ENCODE measurements at regions not wholly inside any gene's neighbourhood (a gene's known extent, or its start where the extent isn't known, plus 50 kb on each side); places are given as distances from the start of the nearest gene placed in this dataset.
"Not testable (repeated sequence)": the region's sequence is repeated elsewhere in the genome, so short reads cannot be mapped to it uniquely, and the experiment has no call there.

- no peaks in the 10 kb centered on the region for H3K27me3 Mint-ChIP-seq
- H3K27ac Mint-ChIP-seq: peak overlapping the region; percentile 7
- no peaks in the 10 kb centered on the region for H3K9me3 Mint-ChIP-seq
- H3K4me3 Mint-ChIP-seq: peak overlapping the region; percentile 19
- ATAC-seq: peak; percentile 86
- H3K36me3 Mint-ChIP-seq: no peaks in the 10 kb centered on the region
- peaks cover 35% of the 10 kb centered on the region for H3K4me1 Mint-ChIP-seq
These were observed 606.0 kb downstream of the BCOR start for GRCh38 chrX:39491548-39492297.

GRCh38 chrX:39492497-39493162, 605.1 kb downstream of the BCOR start:
- ATAC-seq: peak; percentile 89
- Mint-ChIP-seq H3K36me3 (no peaks in the 10 kb centered on the region), H3K4me3 (peak overlapping the region; percentile 17), H3K27me3 (no peaks in the 10 kb centered on the region), H3K27ac (peak overlapping the region; percentile 7), H3K9me3 (no peaks in the 10 kb centered on the region), H3K4me1 (peaks cover 32% of the 10 kb centered on the region)

GRCh38 chrX:39493168-39493567, 604.6 kb downstream of the BCOR start:
- no peak for ATAC-seq
- no peak overlapping the region for H3K4me3 Mint-ChIP-seq
- no peaks in the 10 kb centered on the region for H3K36me3 Mint-ChIP-seq
- H3K9me3 Mint-ChIP-seq: no peaks in the 10 kb centered on the region
- no peaks in the 10 kb centered on the region for H3K27me3 Mint-ChIP-seq
- peak overlapping the region; percentile 7 for H3K27ac Mint-ChIP-seq
- peaks cover 32% of the 10 kb centered on the region for H3K4me1 Mint-ChIP-seq

- not testable (repeated sequence) for H3K9me3 Mint-ChIP-seq, ATAC-seq, H3K27me3 Mint-ChIP-seq, H3K36me3 Mint-ChIP-seq, H3K4me3 Mint-ChIP-seq, H3K27ac Mint-ChIP-seq
- H3K4me1 Mint-ChIP-seq: peaks cover 14% of the 10 kb centered on the region
These were observed 600.6 kb downstream of the BCOR start for GRCh38 chrX:39497117-39497516.

- no peaks in the 10 kb centered on the region for H3K36me3 Mint-ChIP-seq
- no peaks in the 10 kb centered on the region for H3K9me3 Mint-ChIP-seq
- no peak for ATAC-seq
- peaks cover 7% of the 10 kb centered on the region for H3K4me1 Mint-ChIP-seq
- H3K27ac Mint-ChIP-seq: no peak overlapping the region
- no peaks in the 10 kb centered on the region for H3K27me3 Mint-ChIP-seq
- no peak overlapping the region for H3K4me3 Mint-ChIP-seq
These were observed 600.0 kb downstream of the BCOR start for GRCh38 chrX:39497702-39498265.

GRCh38 chrX:39499996-39500395, 597.8 kb downstream of the BCOR start:
- no peaks in the 10 kb centered on the region for H3K4me1 Mint-ChIP-seq
- H3K27me3 Mint-ChIP-seq: no peaks in the 10 kb centered on the region
- no peak for ATAC-seq
- H3K9me3 Mint-ChIP-seq: no peaks in the 10 kb centered on the region
- H3K27ac Mint-ChIP-seq: no peak overlapping the region
- no peak overlapping the region for H3K4me3 Mint-ChIP-seq
- H3K36me3 Mint-ChIP-seq: no peaks in the 10 kb centered on the region

- H3K27ac Mint-ChIP-seq: no peak overlapping the region
- no peak overlapping the region for H3K4me3 Mint-ChIP-seq
- no peaks in the 10 kb centered on the region for H3K9me3 Mint-ChIP-seq
- H3K4me1 Mint-ChIP-seq: no peaks in the 10 kb centered on the region
- no peaks in the 10 kb centered on the region for H3K27me3 Mint-ChIP-seq
- no peak for ATAC-seq
- H3K36me3 Mint-ChIP-seq: no peaks in the 10 kb centered on the region
These were observed 595.9 kb downstream of the BCOR start for GRCh38 chrX:39501822-39502221.

- no peaks in the 10 kb centered on the region for H3K36me3 Mint-ChIP-seq
- no peak overlapping the region for H3K4me3 Mint-ChIP-seq
- H3K27ac Mint-ChIP-seq: no peak overlapping the region
These were observed 595.3 kb downstream of the BCOR start for GRCh38 chrX:39502486-39502885.

GRCh38 chrX:39504227-39504626, 593.5 kb downstream of the BCOR start:
- H3K4me1 Mint-ChIP-seq: peaks cover 7% of the 10 kb centered on the region
- H3K9me3 Mint-ChIP-seq: no peaks in the 10 kb centered on the region
- no peak for ATAC-seq
- no peaks in the 10 kb centered on the region for H3K27me3 Mint-ChIP-seq
- H3K36me3 Mint-ChIP-seq: no peaks in the 10 kb centered on the region
- H3K27ac Mint-ChIP-seq: no peak overlapping the region
- H3K4me3 Mint-ChIP-seq: no peak overlapping the region

More at GRCh38 chrX:39502486-39502885, 595.3 kb downstream of the BCOR start:
- H3K4me1 Mint-ChIP-seq: no peaks in the 10 kb centered on the region
- ATAC-seq: no peak
- no peaks in the 10 kb centered on the region for H3K9me3 Mint-ChIP-seq
- no peaks in the 10 kb centered on the region for H3K27me3 Mint-ChIP-seq

- no peaks in the 10 kb centered on the region for H3K9me3 Mint-ChIP-seq
These were observed 592.9 kb downstream of the BCOR start for GRCh38 chrX:39504850-39505259.

GRCh38 chrX:39506131-39506530, 591.6 kb downstream of the BCOR start:
- no peak overlapping the region for H3K4me3 Mint-ChIP-seq
- no peaks in the 10 kb centered on the region for H3K9me3 Mint-ChIP-seq
- H3K4me1 Mint-ChIP-seq: peaks cover 7% of the 10 kb centered on the region
- H3K36me3 Mint-ChIP-seq: no peaks in the 10 kb centered on the region
- no peak for ATAC-seq
- no peak overlapping the region for H3K27ac Mint-ChIP-seq
- no peaks in the 10 kb centered on the region for H3K27me3 Mint-ChIP-seq

More at GRCh38 chrX:39504850-39505259, 592.9 kb downstream of the BCOR start:
- Mint-ChIP-seq H3K4me3 (no peak overlapping the region), H3K36me3 (no peaks in the 10 kb centered on the region), H3K27ac (no peak overlapping the region), H3K4me1 (peaks cover 7% of the 10 kb centered on the region), H3K27me3 (no peaks in the 10 kb centered on the region)
- no peak for ATAC-seq

- H3K4me1 Mint-ChIP-seq: peaks cover 7% of the 10 kb centered on the region
- no peak overlapping the region for H3K4me3 Mint-ChIP-seq
- H3K27ac Mint-ChIP-seq: no peak overlapping the region
- H3K9me3 Mint-ChIP-seq: no peaks in the 10 kb centered on the region
- no peaks in the 10 kb centered on the region for H3K27me3 Mint-ChIP-seq
- no peaks in the 10 kb centered on the region for H3K36me3 Mint-ChIP-seq
- no peak for ATAC-seq
These were observed 590.7 kb downstream of the BCOR start for GRCh38 chrX:39507034-39507433.

GRCh38 chrX:39507617-39508299, 590.0 kb downstream of the BCOR start:
- ATAC-seq: no peak
- H3K27ac Mint-ChIP-seq: no peak overlapping the region
- H3K9me3 Mint-ChIP-seq: no peaks in the 10 kb centered on the region
- no peaks in the 10 kb centered on the region for H3K27me3 Mint-ChIP-seq
- no peak overlapping the region for H3K4me3 Mint-ChIP-seq
- H3K36me3 Mint-ChIP-seq: no peaks in the 10 kb centered on the region
- peaks cover 7% of the 10 kb centered on the region for H3K4me1 Mint-ChIP-seq

GRCh38 chrX:39508300-39508692, 589.5 kb downstream of the BCOR start:
- Mint-ChIP-seq H3K27ac (no peak overlapping the region), H3K27me3 (no peaks in the 10 kb centered on the region), H3K4me1 (peaks cover 7% of the 10 kb centered on the region), H3K9me3 (no peaks in the 10 kb centered on the region), H3K4me3 (no peak overlapping the region), H3K36me3 (no peaks in the 10 kb centered on the region)
- no peak for ATAC-seq

- no peak for ATAC-seq
- Mint-ChIP-seq H3K36me3 (no peaks in the 10 kb centered on the region), H3K27me3 (peaks cover 1% of the 10 kb centered on the region), H3K9me3 (no peaks in the 10 kb centered on the region), H3K4me1 (peaks cover 7% of the 10 kb centered on the region), H3K4me3 (no peak overlapping the region), H3K27ac (no peak overlapping the region)
These were observed 588.6 kb downstream of the BCOR start for GRCh38 chrX:39509157-39509556.

Measured in stimulated activated memory B cell treated with anti-CD40 and anti-IgM and Interleukin-4, amounts not matched to agents 10 μg/mL and 1 μg/mL and 100 μg/mL, for 72 hours (primary cell).